ENCODE measurements at regions not wholly inside any gene's neighbourhood (a gene's known extent, or its start where the extent isn't known, plus 50 kb on each side); places are given as distances from the start of the nearest gene placed in this dataset.

- no peak overlapping the region for H2BK120ac ChIP-seq (ENCODE audit: low read depth, low read length)
- no peak overlapping the region for H4K8ac ChIP-seq (ENCODE audit: low read depth, low read length)
- no peak overlapping the region for H3K4ac ChIP-seq (ENCODE audit: low read length)
- no peak for DNase-seq (ENCODE audit: low spot score)
- no peaks in the 10 kb centered on the region for H3K9me3 ChIP-seq (replicated peaks in 1 of 2; ENCODE audit: control insufficient read depth in 2 of 2, insufficient read depth in 1 of 2, low read depth in 1 of 2, low read length in 2 of 2)
- no peak overlapping the region for H3K4me2 ChIP-seq (ENCODE audit: insufficient read depth, low read length, poor library complexity, severe bottlenecking)
- no peak overlapping the region for H2BK15ac ChIP-seq (ENCODE audit: low read length)
- peaks cover 0 to 2% of the 10 kb centered on the region in 2 donors for H3K4me1 ChIP-seq (ENCODE audit: control insufficient read depth in 2 of 2, insufficient read depth in 1 of 2, low read depth in 1 of 2, low read length in 2 of 2)
- H3K27me3 ChIP-seq (ENCODE audit: control insufficient read depth in 3 of 3, insufficient read depth in 3 of 3, low read depth in 1 of 3, low read length in 3 of 3), result no peaks in the 10 kb centered on the region
- H3K23ac ChIP-seq (ENCODE audit: low read depth, low read length, poor library complexity), result no peak overlapping the region
- H3K18ac ChIP-seq (ENCODE audit: low read length), result no peak overlapping the region
- no peak overlapping the region for H3K9ac ChIP-seq (ENCODE audit: low read depth, low read length, poor library complexity)
- no peak overlapping the region for H3K14ac ChIP-seq (ENCODE audit: low read length)
- no peak overlapping the region for H2AK5ac ChIP-seq (ENCODE audit: low read depth, low read length)
- no peak overlapping the region for H4K91ac ChIP-seq (ENCODE audit: low read depth, low read length, poor library complexity)
- H2BK5ac ChIP-seq (ENCODE audit: low read length), result no peak overlapping the region
- H2AFZ ChIP-seq (ENCODE audit: low read length), result no peak overlapping the region
- no peak overlapping the region for H2BK12ac ChIP-seq (ENCODE audit: low read length)
- H3K36me3 ChIP-seq (replicated peaks in 1 of 2; ENCODE audit: control insufficient read depth in 2 of 2, insufficient read depth in 2 of 2, low read length in 2 of 2), result no peaks in the 10 kb centered on the region
- no peaks in the 10 kb centered on the region for H3K79me1 ChIP-seq (ENCODE audit: low read depth, low read length)
- no peak overlapping the region for H3K4me3 ChIP-seq (ENCODE audit: low read length in 2 of 2)
- no CpG with 5 or more reads among the region's 2 CpGs for WGBS, 2 donors (ENCODE audit: extremely low coverage in 2 of 2, insufficient read length in 2 of 2, insufficient replicate concordance in 1 of 2)
- H3K27ac ChIP-seq (replicated peaks; ENCODE audit: low read length), result no peak overlapping the region
Observed at GRCh38 chr5:86679949-86680348, 62.2 kb downstream of the COX7C start.

- Histone ChIP-seq H4K8ac (ENCODE audit: low read depth, low read length) (no peak overlapping the region), H2BK15ac (ENCODE audit: low read length) (no peak overlapping the region), H2AFZ (ENCODE audit: low read length) (no peak overlapping the region), H3K4me3 (ENCODE audit: low read length in 2 of 2) (no peak overlapping the region), H3K27me3 (ENCODE audit: control insufficient read depth in 3 of 3, insufficient read depth in 3 of 3, low read depth in 1 of 3, low read length in 3 of 3) (no peaks in the 10 kb centered on the region), H2AK5ac (ENCODE audit: low read depth, low read length) (no peak overlapping the region), H3K18ac (ENCODE audit: low read length) (no peak overlapping the region), H3K14ac (ENCODE audit: low read length) (no peak overlapping the region), H2BK5ac (ENCODE audit: low read length) (no peak overlapping the region), H3K27ac (replicated peaks; ENCODE audit: low read length) (no peak overlapping the region), H2BK120ac (ENCODE audit: low read depth, low read length) (no peak overlapping the region), H3K79me1 (ENCODE audit: low read depth, low read length) (no peaks in the 10 kb centered on the region), H4K91ac (ENCODE audit: low read depth, low read length, poor library complexity) (no peak overlapping the region), H3K4me1 (ENCODE audit: control insufficient read depth in 2 of 2, insufficient read depth in 1 of 2, low read depth in 1 of 2, low read length in 2 of 2) (peaks cover 0 to 2% of the 10 kb centered on the region in 2 donors), H3K4me2 (ENCODE audit: insufficient read depth, low read length, poor library complexity, severe bottlenecking) (no peak overlapping the region), H3K23ac (ENCODE audit: low read depth, low read length, poor library complexity) (no peak overlapping the region), H3K9ac (ENCODE audit: low read depth, low read length, poor library complexity) (no peak overlapping the region), H2BK12ac (ENCODE audit: low read length) (no peak overlapping the region), H3K9me3 (replicated peaks in 1 of 2; ENCODE audit: control insufficient read depth in 2 of 2, insufficient read depth in 1 of 2, low read depth in 1 of 2, low read length in 2 of 2) (no peaks in the 10 kb centered on the region), H3K36me3 (replicated peaks in 1 of 2; ENCODE audit: control insufficient read depth in 2 of 2, insufficient read depth in 2 of 2, low read length in 2 of 2) (no peaks in the 10 kb centered on the region), H3K4ac (ENCODE audit: low read length) (no peak overlapping the region)
- WGBS, 2 donors (ENCODE audit: extremely low coverage in 2 of 2, insufficient read length in 2 of 2, insufficient replicate concordance in 1 of 2), result no CpG with 5 or more reads among the region's 2 CpGs
- no peak for DNase-seq (ENCODE audit: low spot score)
Observed at GRCh38 chr5:86684222-86684621, 66.5 kb downstream of the COX7C start.

- no peak for DNase-seq (ENCODE audit: low spot score)
- Histone ChIP-seq H4K8ac (ENCODE audit: low read depth, low read length) (no peak overlapping the region), H3K4me2 (ENCODE audit: insufficient read depth, low read length, poor library complexity, severe bottlenecking) (no peak overlapping the region), H3K9me3 (replicated peaks in 1 of 2; ENCODE audit: control insufficient read depth in 2 of 2, insufficient read depth in 1 of 2, low read depth in 1 of 2, low read length in 2 of 2) (no peaks in the 10 kb centered on the region), H2BK120ac (ENCODE audit: low read depth, low read length) (no peak overlapping the region), H3K36me3 (replicated peaks in 1 of 2; ENCODE audit: control insufficient read depth in 2 of 2, insufficient read depth in 2 of 2, low read length in 2 of 2) (no peaks in the 10 kb centered on the region), H2BK15ac (ENCODE audit: low read length) (no peak overlapping the region), H2BK5ac (ENCODE audit: low read length) (no peak overlapping the region), H2AFZ (ENCODE audit: low read length) (no peak overlapping the region), H3K27me3 (ENCODE audit: control insufficient read depth in 3 of 3, insufficient read depth in 3 of 3, low read depth in 1 of 3, low read length in 3 of 3) (no peaks in the 10 kb centered on the region), H3K9ac (ENCODE audit: low read depth, low read length, poor library complexity) (no peak overlapping the region), H2AK5ac (ENCODE audit: low read depth, low read length) (no peak overlapping the region), H2BK12ac (ENCODE audit: low read length) (no peak overlapping the region), H3K27ac (replicated peaks; ENCODE audit: low read length) (no peak overlapping the region), H3K14ac (ENCODE audit: low read length) (no peak overlapping the region), H3K23ac (ENCODE audit: low read depth, low read length, poor library complexity) (no peak overlapping the region), H3K18ac (ENCODE audit: low read length) (no peak overlapping the region), H3K4ac (ENCODE audit: low read length) (no peak overlapping the region), H4K91ac (ENCODE audit: low read depth, low read length, poor library complexity) (no peak overlapping the region), H3K4me3 (ENCODE audit: low read length in 2 of 2) (no peak overlapping the region), H3K4me1 (ENCODE audit: control insufficient read depth in 2 of 2, insufficient read depth in 1 of 2, low read depth in 1 of 2, low read length in 2 of 2) (peaks cover 0 to 5% of the 10 kb centered on the region in 2 donors), H3K79me1 (ENCODE audit: low read depth, low read length) (no peaks in the 10 kb centered on the region)
- WGBS, 2 donors (ENCODE audit: extremely low coverage in 2 of 2, insufficient read length in 2 of 2, insufficient replicate concordance in 1 of 2), result no CpG with 5 or more reads among the region's 1 CpG
Observed at GRCh38 chr5:86686046-86686445, 68.3 kb downstream of the COX7C start.

- Histone ChIP-seq H3K4ac (ENCODE audit: low read length) (no peak overlapping the region), H2BK15ac (ENCODE audit: low read length) (no peak overlapping the region), H3K18ac (ENCODE audit: low read length) (no peak overlapping the region), H2BK120ac (ENCODE audit: low read depth, low read length) (no peak overlapping the region), H3K79me1 (ENCODE audit: low read depth, low read length) (no peaks in the 10 kb centered on the region), H3K27me3 (ENCODE audit: control insufficient read depth in 3 of 3, insufficient read depth in 3 of 3, low read depth in 1 of 3, low read length in 3 of 3) (no peaks in the 10 kb centered on the region), H3K14ac (ENCODE audit: low read length) (no peak overlapping the region), H4K8ac (ENCODE audit: low read depth, low read length) (no peak overlapping the region), H3K9me3 (replicated peaks in 1 of 2; ENCODE audit: control insufficient read depth in 2 of 2, insufficient read depth in 1 of 2, low read depth in 1 of 2, low read length in 2 of 2) (no peaks in the 10 kb centered on the region), H3K9ac (ENCODE audit: low read depth, low read length, poor library complexity) (no peak overlapping the region), H2AK5ac (ENCODE audit: low read depth, low read length) (no peak overlapping the region), H3K27ac (replicated peaks; ENCODE audit: low read length) (no peak overlapping the region), H3K4me3 (ENCODE audit: low read length in 2 of 2) (no peak overlapping the region), H2AFZ (ENCODE audit: low read length) (no peak overlapping the region), H2BK5ac (ENCODE audit: low read length) (no peak overlapping the region), H3K4me2 (ENCODE audit: insufficient read depth, low read length, poor library complexity, severe bottlenecking) (no peak overlapping the region), H3K23ac (ENCODE audit: low read depth, low read length, poor library complexity) (no peak overlapping the region), H2BK12ac (ENCODE audit: low read length) (no peak overlapping the region), H4K91ac (ENCODE audit: low read depth, low read length, poor library complexity) (no peak overlapping the region), H3K36me3 (replicated peaks in 1 of 2; ENCODE audit: control insufficient read depth in 2 of 2, insufficient read depth in 2 of 2, low read length in 2 of 2) (no peaks in the 10 kb centered on the region), H3K4me1 (ENCODE audit: control insufficient read depth in 2 of 2, insufficient read depth in 1 of 2, low read depth in 1 of 2, low read length in 2 of 2) (peaks cover 0 to 3% of the 10 kb centered on the region in 2 donors)
- DNase-seq (ENCODE audit: low spot score), result no peak
- no CpG with 5 or more reads among the region's 2 CpGs for WGBS, 2 donors (ENCODE audit: extremely low coverage in 2 of 2, insufficient read length in 2 of 2, insufficient replicate concordance in 1 of 2)
Observed at GRCh38 chr5:86688406-86688805, 70.7 kb downstream of the COX7C start.
